ENCODE measurements at regions not wholly inside any gene's neighbourhood (a gene's known extent, or its start where the extent isn't known, plus 50 kb on each side); places are given as distances from the start of the nearest gene placed in this dataset.

GRCh38 chr9:82584349-82584863 is 478.5 kb downstream of the RASEF start:
- TF ChIP-seq POLR2A (IDR thresholded peaks at IDR 0.05) (no peak), POLR2AphosphoS5 (IDR thresholded peaks at IDR 0.05) (no peak)

Measured in breast epithelium (tissue), 3 donors.